ENCODE measurements at regions not wholly inside any gene's neighbourhood (a gene's known extent, or its start where the extent isn't known, plus 50 kb on each side); places are given as distances from the start of the nearest gene placed in this dataset.

DNA sequence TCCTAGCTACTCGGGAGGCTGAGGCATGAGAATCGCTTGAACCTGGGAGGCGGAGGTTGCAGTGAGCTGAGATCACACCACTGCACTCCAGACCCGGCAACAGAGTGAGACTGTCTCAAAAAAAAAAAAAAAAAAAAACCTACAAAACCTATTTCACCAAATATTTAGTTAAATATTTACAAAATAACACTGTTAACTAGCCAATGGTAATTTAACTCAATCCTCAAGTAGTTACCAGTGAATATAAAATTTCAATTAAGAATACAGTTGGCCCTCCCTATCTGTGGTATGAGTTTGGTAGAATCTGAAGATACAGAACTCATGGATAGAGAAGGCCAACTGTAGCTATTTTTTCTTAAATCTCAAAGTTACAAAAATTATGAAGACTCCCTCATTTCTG is 247.4 kb downstream of the SOX9 start:
- no peaks in the 10 kb centered on the region for H3K9me3 Mint-ChIP-seq (ENCODE audit: unreplicated experiment)
- no peak overlapping the region for H3K27ac Mint-ChIP-seq (ENCODE audit: low read depth, unreplicated experiment)
- BruUV-seq (replicated peaks): no TSS peak
- no peaks in the 10 kb centered on the region for H3K27me3 Mint-ChIP-seq (ENCODE audit: insufficient read depth, unreplicated experiment)
- no peak overlapping the region for H3K4me3 Mint-ChIP-seq (ENCODE audit: unreplicated experiment)
- DNase-seq (ENCODE audit: unreplicated experiment): no peak
- H3K36me3 Mint-ChIP-seq (ENCODE audit: insufficient read depth, unreplicated experiment): no peaks in the 10 kb centered on the region
- intact Hi-C loops (cut with micrococcal nuclease): no loop called here
- TF ChIP-seq, protein P1, sequence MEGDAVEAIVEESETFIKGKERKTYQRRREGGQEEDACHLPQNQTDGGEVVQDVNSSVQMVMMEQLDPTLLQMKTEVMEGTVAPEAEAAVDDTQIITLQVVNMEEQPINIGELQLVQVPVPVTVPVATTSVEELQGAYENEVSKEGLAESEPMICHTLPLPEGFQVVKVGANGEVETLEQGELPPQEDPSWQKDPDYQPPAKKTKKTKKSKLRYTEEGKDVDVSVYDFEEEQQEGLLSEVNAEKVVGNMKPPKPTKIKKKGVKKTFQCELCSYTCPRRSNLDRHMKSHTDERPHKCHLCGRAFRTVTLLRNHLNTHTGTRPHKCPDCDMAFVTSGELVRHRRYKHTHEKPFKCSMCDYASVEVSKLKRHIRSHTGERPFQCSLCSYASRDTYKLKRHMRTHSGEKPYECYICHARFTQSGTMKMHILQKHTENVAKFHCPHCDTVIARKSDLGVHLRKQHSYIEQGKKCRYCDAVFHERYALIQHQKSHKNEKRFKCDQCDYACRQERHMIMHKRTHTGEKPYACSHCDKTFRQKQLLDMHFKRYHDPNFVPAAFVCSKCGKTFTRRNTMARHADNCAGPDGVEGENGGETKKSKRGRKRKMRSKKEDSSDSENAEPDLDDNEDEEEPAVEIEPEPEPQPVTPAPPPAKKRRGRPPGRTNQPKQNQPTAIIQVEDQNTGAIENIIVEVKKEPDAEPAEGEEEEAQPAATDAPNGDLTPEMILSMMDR (IDR thresholded peaks at IDR 0.05; ENCODE audit: unreplicated experiment): no peak
- POLR2A ChIA-PET: no interaction called here
- peaks cover 9% of the 10 kb centered on the region for H3K4me1 Mint-ChIP-seq (ENCODE audit: insufficient read depth, unreplicated experiment)
- CTCF ChIA-PET: interaction anchor here (0.7 kb wide), 2 partner anchors 20 to 895 kb away, joined by 4 to 8 read pairs; no protein-coding TSS in a partner anchor

DNA sequence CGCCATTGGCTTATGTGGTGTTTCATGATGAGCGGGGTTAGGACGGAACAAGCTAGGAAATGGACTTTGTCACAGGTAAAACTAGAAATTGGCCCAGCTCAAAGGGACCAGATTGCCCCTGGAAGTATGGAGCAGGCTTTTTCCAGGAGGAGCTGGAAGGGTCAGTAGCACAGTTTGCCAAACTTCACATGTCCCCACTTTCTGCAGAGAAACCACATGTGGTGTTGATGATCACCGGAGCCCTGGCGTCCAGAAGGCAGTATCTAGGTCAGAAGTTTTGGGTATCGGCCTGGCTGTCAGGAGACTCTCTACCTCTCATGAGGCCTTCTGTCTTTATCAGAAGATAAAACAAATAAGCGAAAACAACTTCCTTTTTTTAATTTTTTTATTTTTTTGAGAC is 248.5 kb downstream of the SOX9 start:
- DNase-seq (ENCODE audit: unreplicated experiment): no peak
- POLR2A ChIA-PET: no interaction called here
- no TSS peak for BruUV-seq (replicated peaks)
- Mint-ChIP-seq H3K27me3 (ENCODE audit: insufficient read depth, unreplicated experiment) (no peaks in the 10 kb centered on the region), H3K27ac (ENCODE audit: low read depth, unreplicated experiment) (no peak overlapping the region), H3K4me1 (ENCODE audit: insufficient read depth, unreplicated experiment) (peaks cover 9% of the 10 kb centered on the region), H3K36me3 (ENCODE audit: insufficient read depth, unreplicated experiment) (no peaks in the 10 kb centered on the region), H3K9me3 (ENCODE audit: unreplicated experiment) (no peaks in the 10 kb centered on the region), H3K4me3 (ENCODE audit: unreplicated experiment) (no peak overlapping the region)
- CTCF ChIA-PET: interaction anchor here (0.8 kb wide), 1 partner anchor 38 kb away, joined by 3 read pairs; no protein-coding TSS in a partner anchor
- intact Hi-C loops (cut with micrococcal nuclease): no loop called here
- TF ChIP-seq, protein P1 (IDR thresholded peaks at IDR 0.05; ENCODE audit: unreplicated experiment): no peak

DNA sequence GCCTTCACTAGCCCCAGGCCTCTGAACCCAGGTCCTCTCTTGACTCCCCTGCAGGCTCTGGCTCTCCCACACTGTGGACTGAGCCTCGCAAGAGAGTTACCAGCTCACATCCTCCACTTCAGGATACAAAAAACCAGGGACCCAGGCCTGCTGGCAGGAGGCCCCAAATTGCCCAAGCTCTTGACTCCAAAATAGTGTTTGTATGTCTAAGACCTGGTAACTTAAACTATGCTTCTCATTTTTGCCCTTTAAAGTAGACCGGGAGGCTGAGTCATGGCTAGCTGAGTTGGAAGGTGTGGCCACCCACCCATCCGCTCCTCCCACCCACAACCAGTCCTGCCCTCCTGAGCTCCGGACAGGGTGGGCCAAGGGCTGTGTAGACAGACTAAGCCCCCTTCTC is 250.0 kb downstream of the SOX9 start:
- CTCF ChIA-PET: interaction anchor here (0.5 kb wide), 1 partner anchor 108 kb away, joined by 3 read pairs; no protein-coding TSS in a partner anchor
- TF ChIP-seq, protein P1 (IDR thresholded peaks at IDR 0.05; ENCODE audit: unreplicated experiment): no peak
- Mint-ChIP-seq H3K27ac (ENCODE audit: low read depth, unreplicated experiment) (no peak overlapping the region), H3K27me3 (ENCODE audit: insufficient read depth, unreplicated experiment) (no peaks in the 10 kb centered on the region), H3K4me1 (ENCODE audit: insufficient read depth, unreplicated experiment) (peaks cover 9% of the 10 kb centered on the region), H3K9me3 (ENCODE audit: unreplicated experiment) (no peaks in the 10 kb centered on the region), H3K36me3 (ENCODE audit: insufficient read depth, unreplicated experiment) (no peaks in the 10 kb centered on the region), H3K4me3 (ENCODE audit: unreplicated experiment) (no peak overlapping the region)
- intact Hi-C loops (cut with micrococcal nuclease): no loop called here
- POLR2A ChIA-PET: interaction anchor here (1.2 kb wide), 1 partner anchor 10 kb away, joined by 5 read pairs; no protein-coding TSS in a partner anchor
- peak; percentile 83 for DNase-seq (ENCODE audit: unreplicated experiment)
- BruUV-seq (replicated peaks): no TSS peak

DNA sequence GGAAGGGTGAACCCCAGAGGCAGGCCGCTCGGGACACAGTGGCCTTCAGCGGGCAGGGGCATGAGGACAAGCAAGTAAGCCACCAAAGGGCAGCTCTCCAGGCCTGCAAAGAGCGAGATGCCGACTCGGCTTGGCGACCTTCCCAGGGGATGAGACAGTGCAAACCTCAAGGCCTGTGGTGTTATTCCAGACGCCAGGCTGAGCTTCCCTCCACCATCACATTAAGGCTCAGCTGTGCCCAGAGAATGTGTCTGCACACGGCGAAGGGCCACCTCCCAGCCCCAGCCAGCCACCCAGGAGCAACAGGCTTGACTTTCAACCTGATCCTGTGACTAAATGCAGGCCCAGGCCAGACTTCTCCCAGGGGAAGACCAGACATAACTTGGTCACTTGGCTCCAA is 251.4 kb downstream of the SOX9 start:
- H3K27ac Mint-ChIP-seq (ENCODE audit: low read depth, unreplicated experiment): no peak overlapping the region
- CTCF ChIA-PET: no interaction called here
- no peaks in the 10 kb centered on the region for H3K27me3 Mint-ChIP-seq (ENCODE audit: insufficient read depth, unreplicated experiment)
- BruUV-seq (replicated peaks): no TSS peak
- no peaks in the 10 kb centered on the region for H3K36me3 Mint-ChIP-seq (ENCODE audit: insufficient read depth, unreplicated experiment)
- TF ChIP-seq, protein P1 (IDR thresholded peaks at IDR 0.05; ENCODE audit: unreplicated experiment): no peak
- H3K4me3 Mint-ChIP-seq (ENCODE audit: unreplicated experiment): no peak overlapping the region
- POLR2A ChIA-PET: interaction anchor here (0.7 kb wide), 1 partner anchor 99 kb away, joined by 3 read pairs; no protein-coding TSS in a partner anchor
- no peaks in the 10 kb centered on the region for H3K9me3 Mint-ChIP-seq (ENCODE audit: unreplicated experiment)
- DNase-seq (ENCODE audit: unreplicated experiment): no peak
- H3K4me1 Mint-ChIP-seq (ENCODE audit: insufficient read depth, unreplicated experiment): peaks cover 9% of the 10 kb centered on the region
- intact Hi-C loops (cut with micrococcal nuclease): loop anchor here (1.0 kb wide), 1 partner anchor 23 kb away; no protein-coding TSS in a partner anchor
